ENCODE measurements at regions not wholly inside any gene's neighbourhood (a gene's known extent, or its start where the extent isn't known, plus 50 kb on each side); places are given as distances from the start of the nearest gene placed in this dataset.
A peak's percentile ranks its signal among the peaks of the same experiment; 100 is the strongest.

GRCh38 chr10:18860631-18861240, 187.9 kb upstream of the MALRD1 start:
- H3K4me3 ChIP-seq (ENCODE audit: low read depth, low read length): no peak overlapping the region
- DNase-seq (ENCODE audit: low read depth): peak; percentile 16
- TF ChIP-seq, protein P1, sequence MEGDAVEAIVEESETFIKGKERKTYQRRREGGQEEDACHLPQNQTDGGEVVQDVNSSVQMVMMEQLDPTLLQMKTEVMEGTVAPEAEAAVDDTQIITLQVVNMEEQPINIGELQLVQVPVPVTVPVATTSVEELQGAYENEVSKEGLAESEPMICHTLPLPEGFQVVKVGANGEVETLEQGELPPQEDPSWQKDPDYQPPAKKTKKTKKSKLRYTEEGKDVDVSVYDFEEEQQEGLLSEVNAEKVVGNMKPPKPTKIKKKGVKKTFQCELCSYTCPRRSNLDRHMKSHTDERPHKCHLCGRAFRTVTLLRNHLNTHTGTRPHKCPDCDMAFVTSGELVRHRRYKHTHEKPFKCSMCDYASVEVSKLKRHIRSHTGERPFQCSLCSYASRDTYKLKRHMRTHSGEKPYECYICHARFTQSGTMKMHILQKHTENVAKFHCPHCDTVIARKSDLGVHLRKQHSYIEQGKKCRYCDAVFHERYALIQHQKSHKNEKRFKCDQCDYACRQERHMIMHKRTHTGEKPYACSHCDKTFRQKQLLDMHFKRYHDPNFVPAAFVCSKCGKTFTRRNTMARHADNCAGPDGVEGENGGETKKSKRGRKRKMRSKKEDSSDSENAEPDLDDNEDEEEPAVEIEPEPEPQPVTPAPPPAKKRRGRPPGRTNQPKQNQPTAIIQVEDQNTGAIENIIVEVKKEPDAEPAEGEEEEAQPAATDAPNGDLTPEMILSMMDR (conservative IDR thresholded peaks at IDR 0.05; ENCODE audit: low read depth, low read length): no peak

- TF ChIP-seq, protein P1 (conservative IDR thresholded peaks at IDR 0.05; ENCODE audit: low read depth, low read length): no peak
- H3K4me3 ChIP-seq (ENCODE audit: low read depth, low read length): no peak overlapping the region
- no peak for DNase-seq (ENCODE audit: low read depth)
Measured at GRCh38 chr10:18861382-18861781, 187.2 kb upstream of the MALRD1 start.

GRCh38 chr10:18866852-18867251, 181.7 kb upstream of the MALRD1 start:
- H3K4me3 ChIP-seq (ENCODE audit: low read depth, low read length): no peak overlapping the region
- DNase-seq (ENCODE audit: low read depth): no peak
- TF ChIP-seq, protein P1 (conservative IDR thresholded peaks at IDR 0.05; ENCODE audit: low read depth, low read length): no peak

- DNase-seq (ENCODE audit: low read depth): no peak
- TF ChIP-seq, protein P1 (conservative IDR thresholded peaks at IDR 0.05; ENCODE audit: low read depth, low read length): no peak
- no peak overlapping the region for H3K4me3 ChIP-seq (ENCODE audit: low read depth, low read length)
Measured at GRCh38 chr10:18868919-18869318, 179.7 kb upstream of the MALRD1 start.

- DNase-seq (ENCODE audit: low read depth): no peak
- TF ChIP-seq, protein P1 (conservative IDR thresholded peaks at IDR 0.05; ENCODE audit: low read depth, low read length): no peak
Measured at GRCh38 chr10:18875477-18875876, 173.1 kb upstream of the MALRD1 start.

DNA sequence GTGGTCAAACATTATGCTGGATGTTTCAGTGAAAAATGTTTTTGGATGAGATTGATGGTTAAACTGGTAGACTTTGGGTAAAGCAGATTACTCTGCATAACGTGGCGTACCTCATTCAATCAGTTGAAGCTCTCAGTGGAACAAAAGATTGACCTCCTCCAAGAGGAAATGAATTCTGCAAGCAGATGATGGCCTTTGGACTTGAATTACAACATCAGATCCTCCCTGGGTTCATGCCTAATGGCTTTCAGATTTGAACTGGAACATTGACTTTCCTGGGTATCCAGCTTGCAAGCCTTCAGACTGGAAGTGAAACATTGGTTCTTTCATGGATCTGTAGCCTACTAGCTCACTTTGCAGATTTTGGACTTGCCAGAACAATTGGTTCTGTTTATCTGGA, 169.3 kb upstream of the MALRD1 start:
- TF ChIP-seq, protein P1 (conservative IDR thresholded peaks at IDR 0.05; ENCODE audit: low read depth, low read length): no peak
- H3K4me3 ChIP-seq (ENCODE audit: low read depth, low read length): no peak overlapping the region
- DNase-seq (ENCODE audit: low read depth): no peak

More at GRCh38 chr10:18875477-18875876, 173.1 kb upstream of the MALRD1 start:
- no peak overlapping the region for H3K4me3 ChIP-seq (ENCODE audit: low read depth, low read length)

DNA sequence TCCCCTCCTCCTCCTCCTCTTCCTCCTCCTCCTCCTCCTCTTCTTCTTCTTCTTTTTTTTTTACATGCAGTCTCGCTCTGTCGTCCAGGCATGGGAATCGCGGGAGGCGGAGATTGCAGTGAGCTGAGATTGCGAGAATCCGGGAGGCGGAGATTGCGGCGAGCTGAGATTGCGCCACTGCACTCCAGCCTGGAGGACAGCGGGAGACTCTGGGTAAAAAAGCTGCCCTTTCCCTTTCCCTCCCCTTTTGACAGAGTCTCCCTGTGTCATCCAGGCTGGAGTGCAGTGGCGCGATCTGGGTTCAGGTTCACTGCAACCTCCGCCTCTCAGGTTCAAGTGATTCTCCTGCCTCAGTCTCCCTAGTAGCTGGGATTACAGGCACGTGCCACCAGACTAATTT, 168.1 kb upstream of the MALRD1 start:
- H3K4me3 ChIP-seq (ENCODE audit: low read depth, low read length): peak overlapping the region; percentile 25
- DNase-seq (ENCODE audit: low read depth): peak; percentile 21
- TF ChIP-seq, protein P1 (conservative IDR thresholded peaks at IDR 0.05; ENCODE audit: low read depth, low read length): no peak

Measured in choroid plexus epithelial cell (primary cell).